ENCODE measurements at regions not wholly inside any gene's neighbourhood (a gene's known extent, or its start where the extent isn't known, plus 50 kb on each side); places are given as distances from the start of the nearest gene placed in this dataset.

GRCh38 chr12:83197483-83197914 is 510.8 kb downstream of the TMTC2 start:
- TF ChIP-seq CTCF (IDR thresholded peaks at IDR 0.05) = no peak
- Histone ChIP-seq H3K4me2 (replicated peaks; ENCODE audit: extremely low read depth, low read length, poor library complexity, severe bottlenecking) (no peak overlapping the region), H3K27ac (ENCODE audit: low read depth in 1 of 2, low read length in 2 of 2) (no peak overlapping the region), H3K27me3 (ENCODE audit: control insufficient read depth in 2 of 2, insufficient read depth in 2 of 2, low read length in 2 of 2) (no peaks in the 10 kb centered on the region), H2AFZ (ENCODE audit: insufficient read depth, low read depth, low read length, poor library complexity, severe bottlenecking) (no peak overlapping the region), H3K36me3 (replicated peaks in 1 of 2; ENCODE audit: control insufficient read depth in 1 of 2, insufficient read depth in 2 of 2, low read length in 2 of 2) (no peaks in the 10 kb centered on the region), H3K4me1 (ENCODE audit: control insufficient read depth in 1 of 2, insufficient read depth in 2 of 2, low read length in 2 of 2) (no peaks in the 10 kb centered on the region), H3K9ac (ENCODE audit: insufficient read depth, low read length, poor library complexity, severe bottlenecking) (no peak overlapping the region), H3K9me3 (replicated peaks in 1 of 2; ENCODE audit: control insufficient read depth in 1 of 2, insufficient read depth in 1 of 2, low read length in 2 of 2) (peaks cover 0 to 8% of the 10 kb centered on the region in 2 donors), H3K79me2 (ENCODE audit: insufficient read depth, low read length) (no peaks in the 10 kb centered on the region), H4K20me1 (ENCODE audit: insufficient read depth, low read length) (no peaks in the 10 kb centered on the region), H3K4me3 (replicated peaks in 1 of 3; ENCODE audit: low read depth in 2 of 3, low read length in 3 of 3) (no peak overlapping the region)
- Mint-ChIP-seq H3K36me3 (no peaks in the 10 kb centered on the region), H3K27ac (no peak overlapping the region), H3K27me3 (ENCODE audit: low read depth in 3 of 3) (peaks cover 0 to 6% (median 0%) of the 10 kb centered on the region in 3 donors), H3K4me3 (no peak overlapping the region), H3K9me3 (peaks cover 0 to 5% (median 4%) of the 10 kb centered on the region in 7 donors), H3K4me1 (no peaks in the 10 kb centered on the region)
- intact Hi-C loops (cut with micrococcal nuclease) = no loop called here
- 68% methylated on average over 2 of the region's 4 CpGs for WGBS (ENCODE audit: insufficient coverage)
- no peak for DNase-seq

- Histone ChIP-seq H3K27ac (ENCODE audit: low read depth in 1 of 2, low read length in 2 of 2) (no peak overlapping the region), H3K9ac (ENCODE audit: insufficient read depth, low read length, poor library complexity, severe bottlenecking) (no peak overlapping the region), H3K36me3 (replicated peaks in 1 of 2; ENCODE audit: control insufficient read depth in 1 of 2, insufficient read depth in 2 of 2, low read length in 2 of 2) (no peaks in the 10 kb centered on the region), H3K79me2 (ENCODE audit: insufficient read depth, low read length) (no peaks in the 10 kb centered on the region), H3K9me3 (replicated peaks in 1 of 2; ENCODE audit: control insufficient read depth in 1 of 2, insufficient read depth in 1 of 2, low read length in 2 of 2) (peaks cover 0 to 8% of the 10 kb centered on the region in 2 donors), H3K4me3 (replicated peaks in 1 of 3; ENCODE audit: low read depth in 2 of 3, low read length in 3 of 3) (no peak overlapping the region), H2AFZ (ENCODE audit: insufficient read depth, low read depth, low read length, poor library complexity, severe bottlenecking) (no peak overlapping the region), H3K27me3 (ENCODE audit: control insufficient read depth in 2 of 2, insufficient read depth in 2 of 2, low read length in 2 of 2) (no peaks in the 10 kb centered on the region), H4K20me1 (ENCODE audit: insufficient read depth, low read length) (no peaks in the 10 kb centered on the region), H3K4me2 (replicated peaks; ENCODE audit: extremely low read depth, low read length, poor library complexity, severe bottlenecking) (no peak overlapping the region), H3K4me1 (ENCODE audit: control insufficient read depth in 1 of 2, insufficient read depth in 2 of 2, low read length in 2 of 2) (no peaks in the 10 kb centered on the region)
- WGBS (ENCODE audit: insufficient coverage) = no CpG with 5 or more reads among the region's 3 CpGs
- TF ChIP-seq CTCF (IDR thresholded peaks at IDR 0.05) = no peak
- no peaks in the 10 kb centered on the region for H3K36me3 Mint-ChIP-seq
- H3K27me3 Mint-ChIP-seq (ENCODE audit: low read depth in 3 of 3) = peaks cover 0 to 4% (median 0%) of the 10 kb centered on the region in 3 donors
- intact Hi-C loops (cut with micrococcal nuclease) = no loop called here
- H3K9me3 Mint-ChIP-seq = peaks cover 2 to 5% (median 5%) of the 10 kb centered on the region in 7 donors
- H3K4me1 Mint-ChIP-seq = no peaks in the 10 kb centered on the region
- H3K4me3 Mint-ChIP-seq = no peak overlapping the region
- DNase-seq = no peak
- no peak overlapping the region for H3K27ac Mint-ChIP-seq
These were observed 510.1 kb downstream of the TMTC2 start for GRCh38 chr12:83196694-83197350.

Measured in CD14-positive monocyte (primary cell).